Dedifferentiated amniotic fluid mesenchymal stem cell (primary cell): ENCODE measurements at regions not wholly inside any gene's neighbourhood (a gene's known extent, or its start where the extent isn't known, plus 50 kb on each side); places are given as distances from the start of the nearest gene placed in this dataset.
A peak's percentile ranks its signal among the peaks of the same experiment; 100 is the strongest.

Source experiments
- DNase-seq: peaks from one replicate; pipeline ENCODE4 v3.0.0-alpha.2; 2016; ENCODE audit errors: extremely low spot score

GRCh38 chr1:191151321-191151807 is 673.7 kb upstream of the BRINP3 start:
- DNase-seq, result no peak

- no peak for DNase-seq
These were observed 675.1 kb upstream of the BRINP3 start for GRCh38 chr1:191152776-191153175.

GRCh38 chr1:191155178-191155577 is 677.5 kb upstream of the BRINP3 start:
- no peak for DNase-seq

GRCh38 chr1:191160837-191161236 is 683.2 kb upstream of the BRINP3 start:
- DNase-seq, result no peak

- DNase-seq, result no peak
These were observed 685.1 kb upstream of the BRINP3 start for GRCh38 chr1:191162762-191163161.

GRCh38 chr1:191163621-191164020 is 686.0 kb upstream of the BRINP3 start:
- DNase-seq, result no peak

- DNase-seq, result no peak
These were observed 696.6 kb upstream of the BRINP3 start for GRCh38 chr1:191174298-191174697.

GRCh38 chr1:191176131-191176530 is 698.5 kb upstream of the BRINP3 start:
- no peak for DNase-seq

GRCh38 chr1:191206513-191207207 is 729.0 kb upstream of the BRINP3 start:
- DNase-seq, result no peak

- DNase-seq, result no peak
These were observed 744.5 kb upstream of the BRINP3 start for GRCh38 chr1:191222206-191222605.

- peak; percentile 87 for DNase-seq
These were observed 763.3 kb upstream of the BRINP3 start for GRCh38 chr1:191240925-191241324.

GRCh38 chr1:191255354-191256054 is 777.8 kb upstream of the BRINP3 start:
- DNase-seq, result no peak

- no peak for DNase-seq
These were observed 779.3 kb upstream of the BRINP3 start for GRCh38 chr1:191256917-191257316.

GRCh38 chr1:191260056-191260455 is 782.4 kb upstream of the BRINP3 start:
- no peak for DNase-seq

- DNase-seq, result no peak
These were observed 783.4 kb upstream of the BRINP3 start for GRCh38 chr1:191261111-191261510.

- no peak for DNase-seq
These were observed 801.7 kb upstream of the BRINP3 start for GRCh38 chr1:191279266-191279800.

GRCh38 chr1:191284175-191284574 is 806.5 kb upstream of the BRINP3 start:
- no peak for DNase-seq

- DNase-seq, result no peak
These were observed 812.8 kb upstream of the BRINP3 start for GRCh38 chr1:191290441-191290840.

- no peak for DNase-seq
These were observed 827.7 kb upstream of the BRINP3 start for GRCh38 chr1:191305370-191305769.

- DNase-seq, result no peak
These were observed 829.3 kb upstream of the BRINP3 start for GRCh38 chr1:191306916-191307315.

- no peak for DNase-seq
These were observed 838.2 kb upstream of the RGS18 start for GRCh38 chr1:191320062-191320461.

GRCh38 chr1:191327868-191328267 is 830.4 kb upstream of the RGS18 start:
- no peak for DNase-seq

- DNase-seq, result peak; percentile 59
These were observed 814.4 kb upstream of the RGS18 start for GRCh38 chr1:191343816-191344215.
